DMS79 treated with DMSO at 0.1 percent for 48 hours (cell line): ENCODE measurements at regions not wholly inside any gene's neighbourhood (a gene's known extent, or its start where the extent isn't known, plus 50 kb on each side); places are given as distances from the start of the nearest gene placed in this dataset.
"Not testable (repeated sequence)": the region's sequence is repeated elsewhere in the genome, so short reads cannot be mapped to it uniquely, and the experiment has no call there.

Experiments
- DNase-seq: peaks from one replicate; lab custom pipeline; 2025; lab: John Stamatoyannopoulos, UW

GRCh38 chr14:57150449-57150848, 118.3 kb downstream of the EXOC5 start:
- DNase-seq = no peak

GRCh38 chr14:57139173-57139572, 129.5 kb downstream of the EXOC5 start:
- DNase-seq = no peak

GRCh38 chr14:57136669-57137328, 131.9 kb downstream of the EXOC5 start:
- DNase-seq = no peak

- DNase-seq = not testable (repeated sequence)
Observed at GRCh38 chr14:57127809-57128208, 140.9 kb downstream of the EXOC5 start.

- DNase-seq = no peak
Observed at GRCh38 chr14:57122129-57122528, 146.6 kb downstream of the EXOC5 start.

- DNase-seq = not testable (repeated sequence)
Observed at GRCh38 chr14:57112072-57112807, 156.5 kb downstream of the EXOC5 start.

GRCh38 chr14:57110411-57110810, 158.3 kb downstream of the EXOC5 start:
- not testable (repeated sequence) for DNase-seq

GRCh38 chr14:57091030-57091608, 177.6 kb downstream of the EXOC5 start:
- DNase-seq = no peak

GRCh38 chr14:57089901-57090300, 178.8 kb downstream of the EXOC5 start:
- no peak for DNase-seq

GRCh38 chr14:57087841-57088240, 180.9 kb downstream of the EXOC5 start:
- DNase-seq = no peak

- no peak for DNase-seq
Observed at GRCh38 chr14:57086271-57087162, 182.2 kb downstream of the EXOC5 start.

GRCh38 chr14:57085801-57086200, 182.9 kb downstream of the EXOC5 start:
- peak; percentile 72 for DNase-seq

- DNase-seq = no peak
Observed at GRCh38 chr14:57085043-57085442, 183.7 kb downstream of the EXOC5 start.

GRCh38 chr14:57080691-57081090, 188.0 kb downstream of the EXOC5 start:
- DNase-seq = no peak

GRCh38 chr14:57078054-57078453, 190.7 kb downstream of the EXOC5 start:
- DNase-seq = no peak

- no peak for DNase-seq
Observed at GRCh38 chr14:57073986-57074385, 194.7 kb downstream of the EXOC5 start.

- no peak for DNase-seq
Observed at GRCh38 chr14:57071639-57072038, 197.1 kb downstream of the EXOC5 start.

- no peak for DNase-seq
Observed at GRCh38 chr14:57069702-57070101, 199.0 kb downstream of the EXOC5 start.

GRCh38 chr14:57068511-57068910, 200.2 kb downstream of the EXOC5 start:
- DNase-seq = no peak

- DNase-seq = no peak
Observed at GRCh38 chr14:57066887-57067513, 201.7 kb downstream of the EXOC5 start.

GRCh38 chr14:57066463-57066862, 202.2 kb downstream of the EXOC5 start:
- no peak for DNase-seq
